Caki2 (cell line): ENCODE measurements at regions not wholly inside any gene's neighbourhood (a gene's known extent, or its start where the extent isn't known, plus 50 kb on each side); places are given as distances from the start of the nearest gene placed in this dataset.

Source experiments
- DNase-seq: peaks from one replicate; pipeline ENCODE4 v3.0.0-alpha.2; 2015; ENCODE audit warnings: low read depth
- in situ Hi-C: cut with HindIII; loops from 2 replicates; pipeline ENCODE4 v1.10.0; 2016; ENCODE audit warnings: low sequenced_read_pairs, low pct_unique_long_range_greater_than_20kb, mixed read lengths

DNA sequence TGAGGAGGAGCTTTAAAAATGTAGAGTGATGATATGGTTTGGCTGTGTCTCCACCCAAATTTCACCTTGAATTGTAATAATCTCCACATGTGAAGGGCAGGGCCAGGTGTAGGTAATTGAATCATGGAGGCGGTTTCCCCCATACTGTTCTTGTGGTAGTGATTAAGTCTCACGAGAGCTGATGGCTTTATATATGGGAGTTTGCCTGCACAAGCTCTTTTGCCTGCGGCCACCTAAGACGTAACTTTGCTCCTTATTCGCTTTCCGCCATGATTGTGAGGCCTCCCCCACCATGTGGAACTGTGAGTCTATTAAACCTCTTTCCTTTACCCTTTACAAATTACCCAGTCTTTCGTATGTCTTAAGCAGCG, 332.0 kb downstream of the RAPGEF2 start:
- in situ Hi-C loops = no loop called here
- no peak for DNase-seq

- in situ Hi-C loops = no loop called here
- peak; percentile 2 for DNase-seq
Measured at GRCh38 chr4:159435561-159436023, 332.7 kb downstream of the RAPGEF2 start.

DNA sequence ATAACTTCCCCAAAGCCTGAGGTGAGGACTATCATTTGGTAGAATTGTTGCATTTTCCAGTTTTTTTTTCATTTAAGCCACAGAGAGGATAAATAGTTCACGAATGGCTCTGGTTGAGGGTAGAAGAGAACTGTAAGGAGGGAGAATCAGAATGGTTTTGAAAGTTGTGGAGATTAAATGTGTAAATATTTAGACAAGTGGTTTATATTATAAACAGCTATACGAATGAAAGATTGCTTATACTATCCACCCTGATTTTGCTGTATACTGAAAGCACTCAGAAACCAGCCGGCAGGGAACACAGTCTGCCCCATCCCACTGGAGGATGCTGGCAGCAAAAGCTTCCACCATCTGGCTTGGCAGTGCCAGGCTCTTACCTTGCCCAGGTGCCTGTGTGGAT, 341.1 kb downstream of the RAPGEF2 start:
- no peak for DNase-seq
- in situ Hi-C loops = no loop called here

DNA sequence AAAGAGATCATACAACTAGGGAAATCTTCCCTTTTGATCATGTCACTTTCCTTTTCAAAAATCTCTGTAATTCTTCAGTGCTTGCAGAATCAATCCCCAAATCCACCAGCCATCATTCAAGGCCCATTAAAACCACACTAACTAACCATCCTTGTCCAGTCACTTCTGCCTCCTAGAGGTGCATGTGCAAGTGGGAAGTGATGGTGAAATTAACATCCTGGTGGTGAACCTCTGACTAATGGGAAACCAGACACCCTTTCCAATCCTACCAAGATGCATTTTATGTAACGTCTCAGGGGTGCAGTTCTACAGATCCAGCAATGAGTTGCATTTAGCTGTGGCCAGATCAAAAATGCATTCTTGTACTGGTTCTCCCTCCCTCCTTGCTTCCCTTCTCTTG, 341.8 kb downstream of the RAPGEF2 start:
- in situ Hi-C loops = no loop called here
- no peak for DNase-seq

DNA sequence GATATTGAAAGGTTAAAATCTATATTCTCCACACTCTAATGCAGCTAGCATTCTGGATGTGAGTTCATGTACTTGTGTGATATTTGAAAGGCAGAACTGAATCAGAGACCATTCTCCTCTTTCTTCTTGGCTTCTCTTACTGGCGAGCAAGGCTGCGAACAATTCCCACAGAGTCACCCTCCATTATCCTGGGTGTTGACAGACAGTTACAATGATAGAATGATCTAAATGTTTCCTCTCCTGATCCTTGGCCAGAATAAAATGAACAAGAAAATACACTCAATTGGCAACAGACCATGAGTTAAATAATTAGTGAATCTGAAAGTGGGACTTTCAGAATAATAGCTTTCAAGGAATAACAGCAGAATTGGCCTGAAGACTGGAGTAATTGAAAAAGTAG, 342.8 kb downstream of the RAPGEF2 start:
- in situ Hi-C loops = no loop called here
- DNase-seq = no peak

DNA sequence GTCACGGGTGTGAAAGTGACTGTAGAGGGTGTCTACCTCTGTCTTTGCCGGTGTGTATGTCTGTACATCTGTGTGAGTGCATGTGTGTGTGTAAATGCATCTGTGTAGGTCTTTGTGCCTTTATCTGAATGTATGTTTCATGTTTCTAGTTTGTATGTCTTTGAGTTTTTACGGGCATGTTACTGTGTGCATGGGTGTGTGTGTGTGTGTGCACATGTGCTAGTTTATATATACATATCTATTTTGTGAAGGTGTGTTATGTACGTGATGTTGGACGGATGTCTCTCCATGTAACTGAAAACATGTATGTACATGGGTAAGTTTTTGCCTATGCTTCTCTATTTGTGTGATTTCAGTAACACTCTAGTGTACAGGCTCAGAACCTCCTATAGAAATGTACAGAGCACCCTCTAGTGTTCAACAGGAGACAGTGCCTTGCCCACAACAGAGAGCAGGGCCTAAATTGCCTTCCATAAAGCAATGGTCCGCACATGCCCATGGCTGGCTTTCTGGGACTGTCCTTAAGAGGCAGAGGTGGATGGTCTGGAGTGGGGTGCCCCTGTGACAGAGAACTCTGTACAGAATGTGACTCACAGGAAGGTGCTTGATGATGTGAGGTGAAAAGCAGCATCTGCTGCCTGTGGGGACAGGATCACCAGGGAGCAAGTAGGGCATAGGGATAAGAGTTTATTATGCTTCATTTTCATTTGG, 343.5 kb downstream of the RAPGEF2 start:
- in situ Hi-C loops = no loop called here
- peak; percentile 47 for DNase-seq

DNA sequence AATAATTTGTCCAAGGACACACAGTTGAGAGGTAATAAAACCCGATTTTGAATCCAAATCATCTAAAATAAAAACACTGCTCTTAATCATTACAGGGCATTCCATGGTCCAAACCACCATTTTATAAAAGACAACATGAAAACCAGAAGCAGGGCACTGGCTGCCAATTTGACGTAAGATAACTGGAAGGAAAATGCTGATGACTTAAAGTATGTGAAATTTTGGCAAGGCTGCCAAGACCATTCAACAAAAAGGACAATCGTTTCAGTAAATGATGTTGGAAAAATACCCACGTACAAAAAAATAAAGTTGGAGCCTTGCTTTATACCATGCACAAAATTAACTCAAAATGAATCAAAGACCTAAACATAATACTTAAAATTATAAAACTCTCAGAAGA, 344.4 kb downstream of the RAPGEF2 start:
- DNase-seq = no peak
- in situ Hi-C loops = no loop called here

DNA sequence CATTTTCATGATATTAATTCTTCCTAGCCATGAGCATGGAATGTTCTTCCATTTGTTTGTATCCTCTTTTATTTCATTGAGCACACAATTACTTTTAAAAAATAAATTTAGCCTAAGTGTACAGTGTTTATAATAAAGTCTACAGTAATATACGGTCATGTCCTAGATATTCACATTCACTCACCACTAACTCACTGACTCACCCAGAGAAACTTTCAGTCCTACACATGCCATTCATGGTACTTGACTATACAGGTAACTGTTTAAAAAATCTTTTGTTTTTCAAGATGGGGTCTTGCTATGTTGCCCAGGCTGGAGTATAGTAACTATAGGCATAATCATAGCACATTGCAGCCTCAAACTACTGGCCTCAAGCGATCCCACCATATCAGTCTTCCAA, 348.1 kb downstream of the RAPGEF2 start:
- no peak for DNase-seq
- in situ Hi-C loops = no loop called here

DNA sequence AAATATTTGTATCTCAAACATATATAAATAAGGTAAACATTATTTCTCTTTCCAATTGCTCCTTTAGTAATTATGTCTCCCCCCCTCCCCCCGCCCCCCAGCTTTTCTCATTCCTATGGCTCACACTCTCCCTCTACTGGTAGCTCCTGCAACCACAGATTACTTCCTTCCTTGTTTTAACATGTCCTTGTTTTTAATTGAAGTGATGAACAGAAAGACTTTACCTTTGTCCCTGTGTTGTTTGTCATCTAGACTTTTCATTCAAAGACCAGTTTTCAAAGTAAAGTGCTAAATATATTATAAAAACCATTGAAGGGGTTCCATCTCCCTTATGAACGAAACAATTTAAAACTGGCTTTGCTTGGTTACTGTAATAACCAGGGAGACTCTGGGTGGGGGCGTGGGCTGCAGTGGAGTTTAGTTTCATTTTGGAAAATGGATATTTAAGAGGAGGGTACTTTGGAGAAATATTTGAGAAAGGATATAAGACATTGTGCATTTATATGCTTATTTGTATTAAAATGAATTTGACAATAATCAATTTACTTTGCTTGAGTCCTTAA, 352.9 kb downstream of the RAPGEF2 start:
- in situ Hi-C loops = no loop called here
- peak; percentile 27 for DNase-seq

DNA sequence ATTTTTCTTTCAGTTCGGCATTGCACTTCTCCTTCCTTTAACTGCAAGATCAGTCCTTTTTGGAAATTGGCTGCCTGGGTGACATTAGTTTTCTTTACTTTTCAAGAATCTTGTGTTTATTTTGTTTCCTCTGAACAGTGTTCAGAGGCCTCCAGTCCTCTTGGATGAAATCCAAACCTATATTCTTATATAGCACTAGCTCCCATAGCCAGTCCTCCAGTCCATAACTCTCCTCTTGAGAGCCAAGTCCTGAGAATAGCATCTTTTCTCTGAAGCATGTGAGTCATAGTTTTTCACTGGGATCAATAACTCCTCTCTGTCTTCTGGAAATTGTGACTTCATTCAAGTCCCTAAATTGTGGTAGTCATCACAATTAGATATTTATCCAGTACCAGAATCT, 357.5 kb downstream of the RAPGEF2 start:
- DNase-seq = no peak
- in situ Hi-C loops = no loop called here

DNA sequence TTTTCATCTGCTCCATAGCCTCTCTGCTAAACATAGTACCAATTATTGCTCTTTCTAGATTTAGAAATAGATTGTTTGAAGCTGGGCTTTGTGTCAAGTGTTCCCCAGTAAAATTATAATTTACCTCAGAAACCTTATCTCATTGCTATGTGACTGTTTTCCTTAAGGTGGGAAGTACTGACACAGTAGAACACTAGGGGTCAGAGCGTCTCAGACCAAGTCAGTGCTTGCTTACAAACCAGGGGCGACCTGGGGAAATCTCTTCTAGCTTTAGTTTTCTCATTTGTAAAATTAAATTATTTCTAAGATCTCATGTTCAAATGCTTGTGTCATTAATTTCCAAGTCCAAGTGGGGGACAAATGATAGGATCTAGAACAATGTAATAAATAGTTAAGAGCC, 360.4 kb downstream of the RAPGEF2 start:
- in situ Hi-C loops = no loop called here
- DNase-seq = no peak

DNA sequence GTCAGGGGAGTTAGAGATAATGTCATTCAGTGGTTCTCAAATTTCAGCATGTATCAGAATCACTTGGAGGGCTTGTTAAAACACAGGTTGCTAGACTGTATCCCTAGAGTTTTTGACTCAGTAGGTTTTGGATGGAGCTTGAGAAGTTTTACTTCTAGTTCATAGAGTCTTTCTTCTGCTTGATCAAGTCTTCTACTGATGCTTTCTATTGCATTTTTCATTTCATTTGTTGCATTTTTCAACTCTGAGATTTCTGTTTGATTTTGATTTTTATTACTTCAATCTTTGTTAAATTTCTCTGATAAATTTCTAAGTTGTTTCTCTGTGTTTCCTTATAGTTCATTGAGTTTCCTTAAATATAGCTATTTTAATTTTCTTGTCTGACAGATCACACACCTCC, 361.4 kb downstream of the RAPGEF2 start:
- DNase-seq = peak; percentile 8
- in situ Hi-C loops = no loop called here

- DNase-seq = no peak
- in situ Hi-C loops = no loop called here
Measured at GRCh38 chr4:159476886-159477285, 374.0 kb downstream of the RAPGEF2 start.

DNA sequence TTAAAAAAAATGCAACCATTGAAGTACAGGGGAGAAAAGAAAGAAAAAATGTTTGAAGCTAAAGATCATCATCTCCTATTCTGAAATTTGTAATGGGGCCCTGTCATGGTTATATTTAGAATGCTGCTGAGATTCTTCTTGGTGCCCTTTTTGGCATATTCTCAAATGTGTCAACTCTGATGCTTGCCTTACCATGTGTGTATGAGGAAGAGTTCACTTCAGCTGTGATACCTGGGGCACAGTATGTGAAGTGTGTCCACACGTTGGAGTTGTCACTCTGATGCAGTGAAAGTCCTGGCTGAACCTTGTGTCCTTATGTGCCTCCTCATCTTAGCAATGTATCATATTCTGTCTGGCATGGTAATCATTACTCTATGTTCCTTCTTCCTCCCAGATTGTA, 377.9 kb downstream of the RAPGEF2 start:
- in situ Hi-C loops = no loop called here
- no peak for DNase-seq

- no peak for DNase-seq
- in situ Hi-C loops = no loop called here
Measured at GRCh38 chr4:159481936-159482335, 379.1 kb downstream of the RAPGEF2 start.

GRCh38 chr4:159483110-159483781, 380.4 kb downstream of the RAPGEF2 start:
- DNase-seq = no peak
- in situ Hi-C loops = no loop called here

DNA sequence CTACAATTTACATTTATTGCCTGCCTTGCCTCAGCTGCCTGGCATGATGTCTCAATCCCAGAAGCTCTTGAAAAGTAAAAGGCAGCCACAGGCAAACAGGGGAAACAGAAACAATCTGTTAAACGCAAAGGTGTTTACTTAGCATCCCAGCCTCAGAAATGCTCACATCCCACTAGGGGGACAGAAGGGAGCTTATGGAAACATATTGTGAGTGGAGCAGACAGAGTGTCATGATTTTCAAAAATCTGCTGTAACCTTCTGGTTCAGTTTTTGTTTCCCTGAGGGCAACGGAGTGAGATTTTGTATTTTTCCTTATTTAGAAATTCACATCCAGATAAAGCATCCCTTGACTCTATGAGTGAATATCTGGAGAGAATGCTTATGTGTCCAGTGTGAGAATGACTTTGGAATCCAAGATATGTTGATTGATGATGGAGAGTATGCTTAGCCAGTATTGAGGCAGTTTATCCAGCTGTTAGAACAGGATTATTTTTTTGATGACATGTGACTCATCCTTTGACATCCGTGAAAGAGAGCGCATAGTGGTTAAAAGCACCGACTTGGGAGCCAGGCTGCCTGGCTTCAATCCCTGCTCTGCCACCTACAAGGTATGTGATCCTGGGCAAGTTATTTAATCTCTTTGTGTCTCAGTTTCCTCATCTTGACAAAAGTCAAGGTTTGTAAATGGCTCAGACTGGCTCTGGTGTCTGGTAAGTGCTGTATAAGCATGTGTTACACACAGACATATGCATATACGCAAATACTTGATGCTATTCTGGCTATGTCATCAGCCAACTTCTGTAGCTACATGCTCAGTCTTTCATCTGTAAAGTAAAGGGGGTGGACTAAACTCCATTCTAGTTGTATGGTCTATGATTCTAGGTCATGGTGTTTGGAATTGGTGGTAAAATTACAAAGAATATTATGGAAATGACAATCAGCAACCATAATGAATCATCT, 381.2 kb downstream of the RAPGEF2 start:
- in situ Hi-C loops = no loop called here
- no peak for DNase-seq

DNA sequence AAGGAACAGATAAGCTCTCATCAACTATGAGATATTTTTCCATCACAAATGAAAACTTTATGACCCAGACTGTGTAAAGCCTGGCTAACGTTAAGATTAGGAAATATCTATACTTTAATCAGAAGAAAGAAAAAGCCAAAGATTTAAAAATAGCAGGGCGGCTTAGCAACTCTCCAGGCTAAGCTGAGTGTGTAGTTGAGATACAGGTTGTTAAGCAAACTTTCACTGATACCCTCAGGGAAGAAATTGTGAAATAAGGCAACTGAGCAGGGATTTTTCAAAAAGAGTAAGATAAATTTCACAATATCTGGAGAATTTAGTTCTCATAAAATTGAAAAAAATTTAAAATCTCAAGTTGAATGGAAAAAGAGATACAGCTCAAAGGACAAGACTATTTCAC, 382.0 kb downstream of the RAPGEF2 start:
- in situ Hi-C loops = no loop called here

DNA sequence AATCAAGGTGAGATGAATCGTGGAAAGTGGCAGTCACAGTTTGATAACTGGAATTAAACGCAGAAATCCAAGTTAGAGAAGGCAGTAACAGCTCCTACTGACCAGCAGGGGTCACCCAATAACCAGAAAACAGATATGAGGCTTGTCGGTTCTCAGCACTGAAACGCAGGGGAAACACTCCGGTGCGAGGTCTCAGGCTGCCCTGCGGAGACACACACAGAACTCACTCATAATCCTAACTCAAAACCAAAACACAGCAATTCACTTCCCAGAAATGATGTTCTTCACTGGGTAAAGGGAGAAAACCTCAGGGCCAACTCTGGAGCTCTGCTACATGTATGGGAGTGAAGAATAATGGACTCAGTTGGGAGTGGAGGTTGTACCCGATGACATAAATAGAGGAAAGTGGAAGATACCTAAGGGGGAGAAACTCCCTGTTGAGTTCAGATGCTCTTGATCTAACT, 384.4 kb downstream of the RAPGEF2 start:
- in situ Hi-C loops = no loop called here
- DNase-seq = peak; percentile 35

More for the DNA sequence above, 382.0 kb downstream of the RAPGEF2 start:
- no peak for DNase-seq
